Gastrocnemius medialis (tissue), 4 donors: ENCODE measurements at regions not wholly inside any gene's neighbourhood (a gene's known extent, or its start where the extent isn't known, plus 50 kb on each side); places are given as distances from the start of the nearest gene placed in this dataset.

Experiments used
- ATAC-seq, 2 donors: fragments of 150-250 bp; one replicate each; pipeline ENCODE4 v1.9.1; 2016
- DNase-seq, 2 donors: peaks; one replicate each; pipeline ENCODE4 v3.0.0-alpha.2; 2019
- H3K27ac ChIP-seq, 4 donors: fragments of 200-600 bp; sonication (generic); 1 replicate in 1 of 4; 2 replicates in 3 of 4; pipeline ENCODE4 v1.5.1; 2016 to 2018; ENCODE audit warnings: mild to moderate bottlenecking in 2 of 4, moderate library complexity in 1 of 4
- H3K27me3 ChIP-seq, 3 donors: fragments of 200-600 bp; sonication (generic) in 2 of 3; 1 replicate in 1 of 3; 2 replicates in 2 of 3; pipeline versions ENCODE4 v1.5.1 to v1.6.0; 2016 to 2019; ENCODE audit warnings: mild to moderate bottlenecking in 1 of 3, moderate library complexity in 1 of 3
- H3K36me3 ChIP-seq, 2 donors: fragments of 200-600 bp; sonication (generic) in 1 of 2; one replicate each; pipeline ENCODE4 v1.5.1; 2017 to 2018
- H3K4me1 ChIP-seq, 2 donors: fragments of 200-600 bp; sonication (generic) in 1 of 2; one replicate each; pipeline ENCODE4 v1.5.1; 2016 to 2017; ENCODE audit warnings: mild to moderate bottlenecking in 2 of 2
- H3K4me3 ChIP-seq, 4 donors: fragments of 200-600 bp; sonication (generic) in 3 of 4; 1 replicate in 1 of 4; 2 replicates in 3 of 4; pipeline ENCODE4 v1.5.1; 2016 to 2019; ENCODE audit warnings: mild to moderate bottlenecking in 2 of 4
- H3K9me3 ChIP-seq, 3 donors: fragments of 200-600 bp; sonication (generic) in 2 of 3; 1 replicate in 1 of 3; 2 replicates in 2 of 3; pipeline ENCODE4 v1.5.1; 2016 to 2019
- CTCF ChIP-seq, 5 experiments: fragments of 450-650 bp in 3 of 5; fragments of 200-600 bp in 2 of 5; sonication (generic) in 2 of 5; IDR thresholded peaks in 4 of 5; conservative IDR thresholded peaks in 1 of 5; 1 replicate in 4 of 5; 2 replicates in 1 of 5; pipeline ENCODE4 v1.5.1; 2016 to 2019; ENCODE audit warnings: antibody characterized with exemption in 5 of 5, mild to moderate bottlenecking in 3 of 5, moderate library complexity in 3 of 5
- POLR2A ChIP-seq, 2 donors: fragments of 450-650 bp; IDR thresholded peaks; one replicate each; pipeline ENCODE4 v1.6.1; 2017; ENCODE audit warnings: antibody characterized with exemption in 2 of 2, mild to moderate bottlenecking in 2 of 2, moderate library complexity in 2 of 2
- in situ Hi-C, 4 donors: fragments of 200-750 bp; cut with MboI; loops; one replicate each; pipeline versions ENCODE4 v1.15.0 to v1.8.0; 2017; ENCODE audit warnings: low sequenced_read_pairs in 4 of 4
- intact Hi-C: fragments of 100-400 bp; cut with DNase I; formaldehyde crosslinking; loops from one replicate; pipeline ENCODE4 v1.15.1; 2023; ENCODE audit warnings: low total_unique reads

- in situ Hi-C loops, result no loop called here
- DNase-seq (no peak), ATAC-seq (no peak)
- no peaks in the 10 kb centered on the region for H3K9me3 ChIP-seq
- no peaks in the 10 kb centered on the region for H3K36me3 ChIP-seq
- no peaks in the 10 kb centered on the region for H3K4me1 ChIP-seq
- intact Hi-C loops, result no loop called here
- H3K27ac ChIP-seq, result no peak overlapping the region
- no peaks in the 10 kb centered on the region for H3K27me3 ChIP-seq
- H3K4me3 ChIP-seq, result no peak overlapping the region
- TF ChIP-seq CTCF (IDR thresholded peaks at IDR 0.05 in 4 of 5, conservative IDR thresholded peaks at IDR 0.05 in 1 of 5), result no peak
- TF ChIP-seq POLR2A (IDR thresholded peaks at IDR 0.05), result no peak
Measured at GRCh38 chr10:20415684-20416083, 481.4 kb downstream of the NEBL start.

GRCh38 chr10:20407357-20407756 lies 489.8 kb downstream of the NEBL start:
- intact Hi-C loops, result no loop called here
- TF ChIP-seq POLR2A (IDR thresholded peaks at IDR 0.05), result no peak
- no peak for TF ChIP-seq CTCF (IDR thresholded peaks at IDR 0.05 in 4 of 5, conservative IDR thresholded peaks at IDR 0.05 in 1 of 5)

GRCh38 chr10:20406281-20407104 lies 490.6 kb downstream of the NEBL start:
- Histone ChIP-seq H3K4me1 (no peaks in the 10 kb centered on the region), H3K27me3 (no peaks in the 10 kb centered on the region), H3K4me3 (no peak overlapping the region), H3K27ac (no peak overlapping the region), H3K9me3 (no peaks in the 10 kb centered on the region), H3K36me3 (no peaks in the 10 kb centered on the region)
- in situ Hi-C loops (no loop called here), intact Hi-C loops (no loop called here)
- no peak for DNase-seq
- no peak for TF ChIP-seq CTCF (IDR thresholded peaks at IDR 0.05 in 4 of 5, conservative IDR thresholded peaks at IDR 0.05 in 1 of 5)
- no peak for TF ChIP-seq POLR2A (IDR thresholded peaks at IDR 0.05)
- ATAC-seq, result no peak

More at GRCh38 chr10:20407357-20407756, 489.8 kb downstream of the NEBL start:
- no peak for ATAC-seq
- DNase-seq, result no peak
- no peaks in the 10 kb centered on the region for H3K4me1 ChIP-seq
- no peaks in the 10 kb centered on the region for H3K27me3 ChIP-seq
- no peaks in the 10 kb centered on the region for H3K36me3 ChIP-seq
- H3K4me3 ChIP-seq, result no peak overlapping the region
- in situ Hi-C loops, result no loop called here
- no peak overlapping the region for H3K27ac ChIP-seq
- H3K9me3 ChIP-seq, result no peaks in the 10 kb centered on the region

GRCh38 chr10:20405761-20406160 lies 491.4 kb downstream of the NEBL start:
- Histone ChIP-seq H3K27me3 (no peaks in the 10 kb centered on the region), H3K9me3 (no peaks in the 10 kb centered on the region), H3K27ac (no peak overlapping the region), H3K4me3 (no peak overlapping the region), H3K36me3 (no peaks in the 10 kb centered on the region), H3K4me1 (no peaks in the 10 kb centered on the region)
- no peak for ATAC-seq
- no peak for DNase-seq
- intact Hi-C loops (no loop called here), in situ Hi-C loops (no loop called here)
- no peak for TF ChIP-seq CTCF (IDR thresholded peaks at IDR 0.05 in 4 of 5, conservative IDR thresholded peaks at IDR 0.05 in 1 of 5)
- TF ChIP-seq POLR2A (IDR thresholded peaks at IDR 0.05), result no peak
